ENCODE measurements at regions not wholly inside any gene's neighbourhood (a gene's known extent, or its start where the extent isn't known, plus 50 kb on each side); places are given as distances from the start of the nearest gene placed in this dataset.

GRCh38 chr2:2599441-2599840 lies 268.4 kb upstream of the MYT1L start:
- Mint-ChIP-seq H3K4me1 (no peaks in the 10 kb centered on the region), H3K9me3 (ENCODE audit: insufficient read depth) (peaks cover 6% of the 10 kb centered on the region), H3K27ac (no peak overlapping the region), H3K4me3 (no peak overlapping the region), H3K27me3 (peaks cover 7% of the 10 kb centered on the region)
- H2AFZ ChIP-seq (ENCODE audit: insufficient read depth, low read depth, low read length, poor library complexity, severe bottlenecking) = no peak overlapping the region
- ChIA-PET CTCF (no interaction called here), POLR2A (no interaction called here)
- H3K4me3 ChIP-seq (ENCODE audit: control extremely low read depth in 1 of 5, extremely low read depth in 1 of 5, insufficient read depth in 1 of 5, low read depth in 2 of 5, low read length in 4 of 5) = no peak overlapping the region
- TF ChIP-seq EZH2 (IDR thresholded peaks at IDR 0.05; ENCODE audit: borderline replicate concordance, insufficient read depth, low read depth, low read length, poor library complexity, severe bottlenecking) (no peak), CTCF (IDR thresholded peaks at IDR 0.05) (no peak)
- ATAC-seq (ENCODE audit: low read depth) (no peak), DNase-seq (no peak)
- intact Hi-C loops (cut with micrococcal nuclease) = no loop called here
- H3K9ac ChIP-seq (ENCODE audit: low read length) = no peak overlapping the region
- no peaks in the 10 kb centered on the region for H4K20me1 ChIP-seq (ENCODE audit: control insufficient read depth, insufficient read depth, low read length, poor library complexity, severe bottlenecking)
- no peaks in the 10 kb centered on the region for H3K36me3 ChIP-seq (replicated peaks in 1 of 2; ENCODE audit: control extremely low read depth in 1 of 2, control insufficient read depth in 1 of 2, extremely low read depth in 1 of 2, insufficient read depth in 2 of 2, low read length in 1 of 2)
- WGBS (ENCODE audit: insufficient coverage) = 87% methylated on average over 7 of the region's 8 CpGs
- H3K27ac ChIP-seq (ENCODE audit: low read length in 2 of 2) = no peak overlapping the region
- H3K27me3 ChIP-seq (replicated peaks in 1 of 4; ENCODE audit: control extremely low read depth in 1 of 4, control insufficient read depth in 3 of 4, insufficient read depth in 4 of 4, low read length in 3 of 4) = no peaks in the 10 kb centered on the region
- H3K4me2 ChIP-seq (replicated peaks; ENCODE audit: low read depth, low read length, poor library complexity, severe bottlenecking) = no peak overlapping the region
- H3K9me3 ChIP-seq (ENCODE audit: control extremely low read depth in 1 of 3, control insufficient read depth in 2 of 3, insufficient read depth in 1 of 3, low read length in 2 of 3) = no peaks in the 10 kb centered on the region
- no peaks in the 10 kb centered on the region for H3K4me1 ChIP-seq (ENCODE audit: control insufficient read depth in 2 of 2, insufficient read depth in 2 of 2, low read length in 2 of 2)
- H3K79me2 ChIP-seq (ENCODE audit: control insufficient read depth, insufficient read depth, low read length) = no peaks in the 10 kb centered on the region

GRCh38 chr2:2597712-2598111 lies 266.6 kb upstream of the MYT1L start:
- DNase-seq (no peak), ATAC-seq (ENCODE audit: low read depth) (no peak)
- Histone ChIP-seq H3K9ac (ENCODE audit: low read length) (no peak overlapping the region), H3K4me3 (ENCODE audit: control extremely low read depth in 1 of 5, extremely low read depth in 1 of 5, insufficient read depth in 1 of 5, low read depth in 2 of 5, low read length in 4 of 5) (no peak overlapping the region), H3K79me2 (ENCODE audit: control insufficient read depth, insufficient read depth, low read length) (no peaks in the 10 kb centered on the region), H2AFZ (ENCODE audit: insufficient read depth, low read depth, low read length, poor library complexity, severe bottlenecking) (no peak overlapping the region), H3K9me3 (ENCODE audit: control extremely low read depth in 1 of 3, control insufficient read depth in 2 of 3, insufficient read depth in 1 of 3, low read length in 2 of 3) (no peaks in the 10 kb centered on the region), H3K27ac (ENCODE audit: low read length in 2 of 2) (no peak overlapping the region), H3K4me1 (ENCODE audit: control insufficient read depth in 2 of 2, insufficient read depth in 2 of 2, low read length in 2 of 2) (no peaks in the 10 kb centered on the region), H3K4me2 (replicated peaks; ENCODE audit: low read depth, low read length, poor library complexity, severe bottlenecking) (no peak overlapping the region), H3K27me3 (replicated peaks in 1 of 4; ENCODE audit: control extremely low read depth in 1 of 4, control insufficient read depth in 3 of 4, insufficient read depth in 4 of 4, low read length in 3 of 4) (no peaks in the 10 kb centered on the region), H4K20me1 (ENCODE audit: control insufficient read depth, insufficient read depth, low read length, poor library complexity, severe bottlenecking) (no peaks in the 10 kb centered on the region), H3K36me3 (replicated peaks in 1 of 2; ENCODE audit: control extremely low read depth in 1 of 2, control insufficient read depth in 1 of 2, extremely low read depth in 1 of 2, insufficient read depth in 2 of 2, low read length in 1 of 2) (no peaks in the 10 kb centered on the region)
- H3K4me1 Mint-ChIP-seq = no peaks in the 10 kb centered on the region
- intact Hi-C loops (cut with micrococcal nuclease) = no loop called here
- peaks cover 7% of the 10 kb centered on the region for H3K27me3 Mint-ChIP-seq
- CTCF ChIA-PET = no interaction called here
- no peak overlapping the region for H3K27ac Mint-ChIP-seq
- H3K9me3 Mint-ChIP-seq (ENCODE audit: insufficient read depth) = peaks cover 9% of the 10 kb centered on the region
- no peak for TF ChIP-seq EZH2 (IDR thresholded peaks at IDR 0.05; ENCODE audit: borderline replicate concordance, insufficient read depth, low read depth, low read length, poor library complexity, severe bottlenecking)
- no peak for TF ChIP-seq CTCF (IDR thresholded peaks at IDR 0.05)
- no CpG with 5 or more reads among the region's 2 CpGs for WGBS (ENCODE audit: insufficient coverage)
- H3K4me3 Mint-ChIP-seq = no peak overlapping the region
- POLR2A ChIA-PET = no interaction called here
